MM.1S (cell line): ENCODE measurements at regions not wholly inside any gene's neighbourhood (a gene's known extent, or its start where the extent isn't known, plus 50 kb on each side); places are given as distances from the start of the nearest gene placed in this dataset.

Experiments
- DNase-seq: peaks from one replicate; pipeline ENCODE4 v3.0.0-alpha.2; 2015
- H2AFZ ChIP-seq: fragments of 300-600 bp; sonication (generic); 2 replicates; pipeline ENCODE4 v1.6.0; 2016; ENCODE audit warnings: antibody characterized with exemption, low read length
- H3F3A ChIP-seq: fragments of 300-600 bp; sonication (generic); 2 replicates; pipeline ENCODE4 v1.6.1; 2016; ENCODE audit warnings: mild to moderate bottlenecking, antibody characterized with exemption, low read length, moderate library complexity, mixed read lengths; ENCODE audit not compliant: insufficient read depth
- H3K27ac ChIP-seq: fragments of 300-600 bp; sonication (generic); 2 replicates; pipeline ENCODE4 v1.5.1; 2016; ENCODE audit warnings: mild to moderate bottlenecking, low read length
- H3K27me3 ChIP-seq: fragments of 300-600 bp; sonication (generic); replicated peaks from 2 replicates; pipeline ENCODE4 v1.6.0; 2016; ENCODE audit warnings: low read length; ENCODE audit not compliant: insufficient read depth
- H3K36me3 ChIP-seq: fragments of 300-600 bp; sonication (generic); replicated peaks from 2 replicates; pipeline ENCODE4 v1.6.1; 2016; ENCODE audit warnings: mild to moderate bottlenecking, low read length, mixed read lengths; ENCODE audit not compliant: insufficient read depth
- H3K4me1 ChIP-seq: fragments of 300-600 bp; sonication (generic); 2 replicates; pipeline ENCODE4 v1.6.1; 2016; ENCODE audit warnings: low read length, mixed read lengths
- H3K4me2 ChIP-seq: fragments of 300-600 bp; sonication (generic); 2 replicates; pipeline ENCODE4 v1.6.0; 2016; ENCODE audit warnings: low read depth, low read length
- H3K4me3 ChIP-seq: fragments of 300-600 bp; sonication (generic); 2 replicates; pipeline ENCODE4 v1.5.1; 2016; ENCODE audit warnings: low read length, mixed read lengths
- H3K79me2 ChIP-seq: fragments of 300-600 bp; sonication (generic); 2 replicates; pipeline ENCODE4 v1.6.1; 2016; ENCODE audit warnings: mixed run types, low read length, mixed read lengths
- H3K9ac ChIP-seq: fragments of 300-600 bp; sonication (generic); 2 replicates; pipeline ENCODE4 v1.6.1; 2016; ENCODE audit warnings: low read length, mixed read lengths
- H3K9me2 ChIP-seq: fragments of 300-600 bp; sonication (generic); replicated peaks from 2 replicates; pipeline ENCODE4 v1.6.1; 2016; ENCODE audit warnings: mild to moderate bottlenecking, low read length, mixed read lengths; ENCODE audit not compliant: insufficient read depth
- H3K9me3 ChIP-seq: fragments of 300-600 bp; sonication (generic); replicated peaks from 2 replicates; pipeline ENCODE4 v1.6.1; 2016; ENCODE audit warnings: mild to moderate bottlenecking, low read length, mixed read lengths; ENCODE audit not compliant: insufficient read depth
- H4K20me1 ChIP-seq: fragments of 300-600 bp; sonication (generic); 2 replicates; pipeline ENCODE4 v1.6.1; 2016; ENCODE audit warnings: mild to moderate bottlenecking, low read length, moderate library complexity, mixed read lengths; ENCODE audit not compliant: insufficient read depth
- EZH2 ChIP-seq: fragments of 300-600 bp; sonication (generic); optimal IDR thresholded peaks from 2 replicates; pipeline ENCODE3; 2017; ENCODE audit warnings: low read depth, mild to moderate bottlenecking, antibody characterized with exemption, low read length, mixed read lengths
- EZH2phosphoT487 ChIP-seq: fragments of 300-600 bp; sonication (generic); IDR thresholded peaks from 2 replicates; pipeline ENCODE4 v1.6.1; 2018; ENCODE audit warnings: antibody characterized with exemption, low read length
- TF ChIP-seq, protein P1 (sequence below): fragments of 300-600 bp; sonication (generic); IDR thresholded peaks from 2 replicates; pipeline ENCODE4 v1.5.1; 2016; ENCODE audit warnings: antibody characterized with exemption, low read length, mixed read lengths

- no peak overlapping the region for H3K27ac ChIP-seq
- H3K27me3 ChIP-seq: no peaks in the 10 kb centered on the region
- H3K9ac ChIP-seq: no peak overlapping the region
- TF ChIP-seq EZH2 (no peak), EZH2phosphoT487 (no peak)
- TF ChIP-seq, protein P1, sequence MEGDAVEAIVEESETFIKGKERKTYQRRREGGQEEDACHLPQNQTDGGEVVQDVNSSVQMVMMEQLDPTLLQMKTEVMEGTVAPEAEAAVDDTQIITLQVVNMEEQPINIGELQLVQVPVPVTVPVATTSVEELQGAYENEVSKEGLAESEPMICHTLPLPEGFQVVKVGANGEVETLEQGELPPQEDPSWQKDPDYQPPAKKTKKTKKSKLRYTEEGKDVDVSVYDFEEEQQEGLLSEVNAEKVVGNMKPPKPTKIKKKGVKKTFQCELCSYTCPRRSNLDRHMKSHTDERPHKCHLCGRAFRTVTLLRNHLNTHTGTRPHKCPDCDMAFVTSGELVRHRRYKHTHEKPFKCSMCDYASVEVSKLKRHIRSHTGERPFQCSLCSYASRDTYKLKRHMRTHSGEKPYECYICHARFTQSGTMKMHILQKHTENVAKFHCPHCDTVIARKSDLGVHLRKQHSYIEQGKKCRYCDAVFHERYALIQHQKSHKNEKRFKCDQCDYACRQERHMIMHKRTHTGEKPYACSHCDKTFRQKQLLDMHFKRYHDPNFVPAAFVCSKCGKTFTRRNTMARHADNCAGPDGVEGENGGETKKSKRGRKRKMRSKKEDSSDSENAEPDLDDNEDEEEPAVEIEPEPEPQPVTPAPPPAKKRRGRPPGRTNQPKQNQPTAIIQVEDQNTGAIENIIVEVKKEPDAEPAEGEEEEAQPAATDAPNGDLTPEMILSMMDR: no peak
- no peak for DNase-seq
- no peaks in the 10 kb centered on the region for H3K79me2 ChIP-seq
- H3K4me2 ChIP-seq: no peak overlapping the region
- no peaks in the 10 kb centered on the region for H3K9me3 ChIP-seq
- no peaks in the 10 kb centered on the region for H3K36me3 ChIP-seq
- H4K20me1 ChIP-seq: no peaks in the 10 kb centered on the region
- H3K9me2 ChIP-seq: no peaks in the 10 kb centered on the region
- no peak overlapping the region for H2AFZ ChIP-seq
- H3F3A ChIP-seq: no peaks in the 10 kb centered on the region
- no peak overlapping the region for H3K4me3 ChIP-seq
- H3K4me1 ChIP-seq: no peaks in the 10 kb centered on the region
These were observed 101.5 kb upstream of the CBLB start for GRCh38 chr3:105970283-105970682.

DNA sequence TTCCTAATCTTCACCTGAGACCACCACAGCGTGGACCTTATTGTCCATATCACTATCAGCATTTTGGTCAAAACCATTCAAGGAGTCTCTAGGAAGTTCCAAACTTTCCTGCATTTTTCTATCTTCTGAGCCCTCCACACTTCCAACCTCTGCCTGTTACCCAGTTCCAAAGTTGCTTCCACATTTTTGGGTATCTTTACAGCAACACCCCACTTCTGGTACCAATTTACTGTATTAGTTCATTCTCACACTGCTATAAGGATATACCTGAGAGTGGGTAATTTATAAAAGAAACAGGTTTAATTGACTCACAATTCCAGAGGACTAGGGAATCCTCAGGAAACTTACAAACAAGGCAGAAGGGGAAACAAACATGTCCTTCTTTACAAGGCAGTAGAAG, 103.3 kb upstream of the CBLB start:
- Histone ChIP-seq H4K20me1 (no peaks in the 10 kb centered on the region), H3F3A (no peaks in the 10 kb centered on the region), H3K4me3 (no peak overlapping the region), H3K36me3 (no peaks in the 10 kb centered on the region), H3K9me3 (no peaks in the 10 kb centered on the region), H3K27me3 (no peaks in the 10 kb centered on the region), H3K4me2 (no peak overlapping the region), H3K79me2 (no peaks in the 10 kb centered on the region), H2AFZ (no peak overlapping the region), H3K4me1 (no peaks in the 10 kb centered on the region), H3K27ac (no peak overlapping the region), H3K9me2 (no peaks in the 10 kb centered on the region), H3K9ac (no peak overlapping the region)
- no peak for DNase-seq
- TF ChIP-seq EZH2: no peak
- TF ChIP-seq, protein P1: no peak
- no peak for TF ChIP-seq EZH2phosphoT487

- no peak overlapping the region for H3K4me3 ChIP-seq
- no peaks in the 10 kb centered on the region for H3K9me2 ChIP-seq
- no peaks in the 10 kb centered on the region for H3K4me1 ChIP-seq
- DNase-seq: no peak
- H2AFZ ChIP-seq: no peak overlapping the region
- no peaks in the 10 kb centered on the region for H3K79me2 ChIP-seq
- no peaks in the 10 kb centered on the region for H3K27me3 ChIP-seq
- H3F3A ChIP-seq: no peaks in the 10 kb centered on the region
- no peak overlapping the region for H3K9ac ChIP-seq
- H4K20me1 ChIP-seq: no peaks in the 10 kb centered on the region
- TF ChIP-seq, protein P1: no peak
- no peak for TF ChIP-seq EZH2phosphoT487
- no peak for TF ChIP-seq EZH2
- H3K36me3 ChIP-seq: no peaks in the 10 kb centered on the region
- H3K9me3 ChIP-seq: no peaks in the 10 kb centered on the region
- H3K4me2 ChIP-seq: no peak overlapping the region
- H3K27ac ChIP-seq: no peak overlapping the region
These were observed 105.6 kb upstream of the CBLB start for GRCh38 chr3:105974381-105974780.
